GM12892 (cell line): ENCODE measurements at regions not wholly inside any gene's neighbourhood (a gene's known extent, or its start where the extent isn't known, plus 50 kb on each side); places are given as distances from the start of the nearest gene placed in this dataset.

ENCODE experiments used
- POLR2A ChIP-seq: IDR thresholded peaks from 2 replicates; pipeline ENCODE4 v1.6.1; 2011; ENCODE audit warnings: low read depth, low read length, control low read depth
- POLR2AphosphoS5 ChIP-seq: IDR thresholded peaks from 2 replicates; pipeline ENCODE4 v1.6.1; 2011; ENCODE audit warnings: low read depth, low read length, control low read depth
- TAF1 ChIP-seq: IDR thresholded peaks from 2 replicates; pipeline ENCODE4 v1.6.1; 2011; ENCODE audit warnings: low read depth, mild to moderate bottlenecking, control low read depth, low read length, borderline replicate concordance

GRCh38 chr17:77856551-77857305 is 101.8 kb upstream of the TNRC6C start:
- TF ChIP-seq POLR2A (no peak), POLR2AphosphoS5 (no peak), TAF1 (no peak)
